Fibroblast of gingiva (primary cell): ENCODE measurements at regions not wholly inside any gene's neighbourhood (a gene's known extent, or its start where the extent isn't known, plus 50 kb on each side); places are given as distances from the start of the nearest gene placed in this dataset.

Source experiments
- DNase-seq: peaks from one replicate; pipeline ENCODE4 v3.0.0-alpha.2; 2011; ENCODE audit warnings: low read depth

DNA sequence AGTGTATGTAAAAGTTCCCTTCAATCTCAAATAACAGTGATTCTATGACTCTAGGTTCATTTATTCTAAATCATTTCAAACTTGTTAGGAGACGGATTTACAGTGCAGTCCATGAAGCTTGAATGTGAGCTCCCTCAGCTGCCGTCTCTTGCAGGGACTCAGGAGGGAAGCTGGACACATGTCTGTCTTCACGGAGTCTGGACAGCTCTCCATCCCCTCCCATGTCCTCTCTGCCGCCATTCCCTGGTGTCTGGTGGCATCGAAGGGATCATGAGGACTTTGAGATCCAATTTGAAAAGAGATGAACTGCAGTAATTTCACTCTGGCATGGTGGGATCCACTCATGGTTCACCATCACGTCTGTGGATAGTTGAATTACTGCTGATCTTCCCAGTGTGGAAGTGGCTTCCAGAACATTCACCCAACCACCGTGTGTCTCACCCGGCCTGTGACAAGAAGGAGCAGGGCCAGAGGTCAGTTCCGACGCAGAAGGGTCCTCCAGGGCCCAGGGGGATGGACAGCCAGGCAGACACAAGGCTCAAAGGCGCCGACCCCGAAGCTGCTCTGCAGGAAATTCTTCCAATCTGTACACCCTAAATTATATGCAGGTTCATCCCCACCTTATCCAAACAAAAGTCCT, 370.1 kb downstream of the THBS2 start:
- no peak for DNase-seq

DNA sequence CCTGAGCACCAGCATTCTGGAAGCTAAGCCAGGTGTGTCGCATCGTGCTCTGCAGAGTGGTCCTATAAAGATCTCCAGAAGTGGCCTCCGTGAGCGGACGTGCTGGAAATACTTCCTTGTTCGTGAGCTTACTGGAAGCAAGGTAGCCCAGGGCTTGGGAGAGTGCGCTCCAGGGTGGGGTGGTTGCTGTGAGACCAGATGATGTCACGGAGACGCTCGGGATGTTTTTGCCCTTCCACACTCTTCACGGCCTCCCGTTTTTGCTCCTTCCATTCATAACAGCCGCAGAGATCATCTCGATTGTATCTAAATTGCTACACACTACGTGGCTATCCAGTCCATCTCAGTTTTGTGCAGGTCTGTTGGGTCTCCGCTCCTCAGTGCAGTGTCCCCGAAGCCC, 373.4 kb downstream of the THBS2 start:
- no peak for DNase-seq

DNA sequence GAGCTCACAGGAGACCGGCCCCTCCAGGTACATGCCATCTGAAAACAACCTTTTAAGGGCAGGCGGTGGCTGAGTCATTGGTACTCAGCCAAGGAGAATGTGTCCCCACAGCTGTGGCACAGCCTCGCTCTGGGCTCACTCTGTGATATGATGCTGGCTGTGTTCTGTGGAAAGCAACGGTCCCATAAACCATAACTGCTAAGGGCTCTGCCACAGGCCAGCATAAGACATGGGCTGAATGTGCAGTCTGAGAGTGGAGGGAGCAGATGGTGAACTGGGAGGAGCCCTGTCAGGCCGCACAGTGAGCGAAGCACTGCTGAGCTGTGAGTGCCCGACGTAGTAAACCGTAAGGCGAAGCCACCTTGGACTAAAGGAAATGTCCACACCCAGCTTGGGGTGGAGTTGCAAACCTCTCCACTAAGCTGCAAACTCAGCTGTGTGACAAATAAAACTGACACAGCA, 375.8 kb downstream of the THBS2 start:
- no peak for DNase-seq

DNA sequence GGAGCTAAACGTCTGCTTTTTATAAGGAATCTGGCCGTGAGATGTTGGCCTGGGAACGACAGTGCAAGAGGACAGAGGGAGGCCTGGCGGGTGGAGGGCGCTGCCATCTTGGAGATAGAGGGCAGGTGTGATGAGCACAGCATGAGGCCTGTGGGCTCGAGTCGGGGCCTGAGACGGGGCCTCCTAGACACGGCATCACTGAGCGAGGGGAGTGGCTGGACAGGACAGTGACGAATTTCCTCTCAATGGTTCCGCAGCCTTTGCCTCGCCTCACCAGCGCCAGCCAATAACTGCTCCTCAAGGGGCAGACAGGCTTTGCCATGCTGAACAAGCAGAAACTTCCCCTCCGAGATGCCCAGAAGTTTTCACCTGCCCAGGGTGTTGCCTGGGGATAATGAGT, 376.7 kb downstream of the THBS2 start:
- no peak for DNase-seq

DNA sequence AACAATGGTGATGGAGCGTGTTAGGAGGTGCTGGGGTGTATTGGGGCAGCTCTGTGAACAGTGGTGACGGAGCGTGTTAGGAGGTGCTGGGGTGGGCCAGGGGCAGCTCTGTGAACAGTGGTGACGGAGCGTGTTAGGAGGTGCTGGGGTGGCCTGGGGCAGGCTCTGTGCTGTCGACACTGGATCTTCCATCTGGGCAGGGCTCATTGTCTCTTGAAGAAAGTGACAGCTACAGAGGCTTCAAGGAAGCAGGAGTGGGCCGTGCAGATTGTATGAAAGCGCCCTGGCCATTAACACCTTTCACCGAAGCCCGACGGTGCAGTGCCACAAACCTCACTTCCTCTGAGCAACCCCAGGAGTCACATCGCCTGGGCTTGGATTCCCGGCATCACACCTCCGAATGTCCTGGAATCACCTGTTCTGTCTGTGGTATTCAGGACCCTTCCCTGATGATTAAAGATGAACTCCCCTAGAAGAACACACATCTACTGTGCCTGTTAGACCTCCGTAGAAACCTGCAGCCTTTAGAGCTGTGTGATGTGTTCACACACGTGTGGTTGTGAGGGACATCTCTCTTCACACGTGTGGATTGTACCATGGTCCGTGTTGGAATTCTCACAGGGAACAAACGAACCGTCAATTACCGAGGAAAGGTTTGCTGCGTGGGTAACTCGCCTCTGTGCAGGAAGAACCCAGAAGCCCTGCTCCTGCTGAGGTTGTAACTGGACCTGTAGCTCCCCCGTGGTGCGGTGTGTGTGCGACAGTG, 377.7 kb downstream of the THBS2 start:
- no peak for DNase-seq

DNA sequence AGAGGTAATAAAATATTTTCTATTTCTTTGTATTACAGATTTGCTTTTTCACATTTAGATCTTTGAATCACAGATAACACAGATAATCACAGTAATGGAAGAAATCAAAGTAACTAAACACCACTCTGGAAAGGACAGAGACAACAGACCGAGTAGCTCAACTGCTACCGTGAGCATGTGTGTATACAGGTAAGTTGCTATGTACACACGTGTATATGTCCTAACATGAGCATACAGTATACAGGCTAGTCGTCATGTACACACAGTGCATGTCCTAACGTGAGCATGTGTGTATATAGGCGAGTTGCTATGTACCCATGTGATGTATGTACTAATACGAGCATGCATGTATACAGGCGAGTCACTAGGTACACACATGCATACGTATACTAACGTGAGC, 379.0 kb downstream of the THBS2 start:
- no peak for DNase-seq

DNA sequence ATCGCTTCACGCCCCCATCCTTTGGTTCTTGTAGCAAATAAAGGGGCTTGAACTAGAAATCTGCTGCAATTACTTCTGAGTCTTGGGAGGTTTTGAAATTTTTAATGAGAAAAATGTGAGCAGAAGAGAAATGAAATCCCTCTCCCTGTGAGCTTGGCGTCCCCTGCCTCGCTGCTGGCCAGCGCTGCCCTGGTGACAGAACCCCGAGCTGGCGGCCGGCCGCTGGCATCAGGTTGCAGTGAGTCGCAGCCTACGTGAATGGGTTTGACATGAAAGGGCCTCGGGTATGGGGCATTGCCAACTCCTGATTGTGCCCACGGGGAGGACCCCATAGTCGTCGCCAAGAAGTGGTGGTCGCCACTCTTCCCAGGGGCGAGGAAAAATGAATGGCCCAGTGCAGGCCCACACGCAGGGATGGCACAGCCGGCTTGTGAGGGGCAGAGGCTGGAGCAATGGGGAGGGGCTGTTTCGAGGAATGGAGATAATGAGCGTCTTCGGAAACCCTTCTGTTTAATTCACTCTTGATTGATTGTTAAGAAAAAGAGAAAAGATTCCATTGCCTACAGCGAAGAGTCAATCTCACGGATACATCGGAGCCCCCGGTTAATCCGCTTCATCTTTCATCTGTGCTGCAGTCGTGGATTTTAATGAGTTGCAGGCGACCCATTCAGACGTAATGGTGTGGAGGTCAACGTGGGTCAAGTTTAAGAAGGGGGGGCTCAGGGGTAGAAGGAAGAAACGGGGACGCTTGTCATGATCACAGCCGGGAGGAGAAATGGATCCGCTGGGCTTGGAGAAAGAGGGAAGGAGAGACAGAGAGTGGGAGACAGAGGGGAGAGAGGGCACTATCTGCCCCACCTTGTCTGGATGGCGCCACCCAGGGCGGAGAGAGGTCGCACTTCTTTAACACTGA, 380.1 kb downstream of the THBS2 start:
- DNase-seq: peak; percentile 40

DNA sequence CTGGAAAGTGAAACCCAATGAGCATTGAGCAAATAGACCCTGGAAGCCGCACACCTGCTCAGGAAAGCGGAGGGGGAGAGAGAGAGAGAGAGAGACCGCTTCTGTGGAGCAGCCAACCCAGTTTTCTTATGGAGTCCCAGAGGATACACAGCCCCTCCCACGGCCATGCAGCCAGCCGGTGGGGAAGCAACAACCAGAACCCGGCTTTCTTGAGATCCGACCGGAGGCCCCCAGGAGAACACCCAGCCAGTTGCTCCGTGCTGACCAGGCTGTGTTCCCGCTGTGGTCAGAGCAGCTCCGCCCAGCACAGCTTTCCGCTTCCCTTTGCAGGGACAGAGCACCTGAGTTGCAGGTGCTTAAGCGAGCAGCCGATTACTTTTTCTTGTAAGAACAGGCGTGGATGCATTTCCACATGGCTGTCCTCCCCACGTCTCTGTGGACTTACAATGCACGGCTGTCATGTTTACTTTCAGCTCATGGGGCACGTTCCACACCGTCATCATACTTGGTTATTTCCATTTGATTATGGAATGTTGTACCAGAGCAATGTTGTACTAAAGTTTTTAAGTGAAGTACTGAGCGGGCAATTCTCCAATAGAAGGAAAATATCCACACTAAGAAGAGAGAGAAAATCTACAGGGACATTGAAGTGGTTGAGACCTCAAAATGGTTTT, 381.9 kb downstream of the THBS2 start:
- no peak for DNase-seq

DNA sequence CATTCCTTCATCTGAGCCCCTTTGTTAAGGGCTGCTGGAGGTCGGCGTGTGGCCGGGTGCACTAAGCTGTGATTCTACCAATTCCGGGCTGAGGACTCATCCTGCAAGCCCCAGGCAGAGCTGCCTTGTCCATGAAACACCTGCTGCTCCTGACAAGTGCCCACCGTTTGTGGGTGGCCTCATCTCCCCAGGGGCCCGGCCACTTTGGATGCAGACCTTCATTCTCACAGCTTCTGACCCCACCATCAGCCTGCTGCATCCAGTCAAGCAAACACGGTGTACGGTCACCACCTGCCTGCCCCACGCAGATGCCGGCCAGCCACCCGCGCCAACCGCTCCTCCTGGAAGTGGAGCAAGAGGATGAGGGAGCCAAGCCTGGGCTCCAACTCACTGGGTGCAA, 382.7 kb downstream of the THBS2 start:
- DNase-seq: no peak

DNA sequence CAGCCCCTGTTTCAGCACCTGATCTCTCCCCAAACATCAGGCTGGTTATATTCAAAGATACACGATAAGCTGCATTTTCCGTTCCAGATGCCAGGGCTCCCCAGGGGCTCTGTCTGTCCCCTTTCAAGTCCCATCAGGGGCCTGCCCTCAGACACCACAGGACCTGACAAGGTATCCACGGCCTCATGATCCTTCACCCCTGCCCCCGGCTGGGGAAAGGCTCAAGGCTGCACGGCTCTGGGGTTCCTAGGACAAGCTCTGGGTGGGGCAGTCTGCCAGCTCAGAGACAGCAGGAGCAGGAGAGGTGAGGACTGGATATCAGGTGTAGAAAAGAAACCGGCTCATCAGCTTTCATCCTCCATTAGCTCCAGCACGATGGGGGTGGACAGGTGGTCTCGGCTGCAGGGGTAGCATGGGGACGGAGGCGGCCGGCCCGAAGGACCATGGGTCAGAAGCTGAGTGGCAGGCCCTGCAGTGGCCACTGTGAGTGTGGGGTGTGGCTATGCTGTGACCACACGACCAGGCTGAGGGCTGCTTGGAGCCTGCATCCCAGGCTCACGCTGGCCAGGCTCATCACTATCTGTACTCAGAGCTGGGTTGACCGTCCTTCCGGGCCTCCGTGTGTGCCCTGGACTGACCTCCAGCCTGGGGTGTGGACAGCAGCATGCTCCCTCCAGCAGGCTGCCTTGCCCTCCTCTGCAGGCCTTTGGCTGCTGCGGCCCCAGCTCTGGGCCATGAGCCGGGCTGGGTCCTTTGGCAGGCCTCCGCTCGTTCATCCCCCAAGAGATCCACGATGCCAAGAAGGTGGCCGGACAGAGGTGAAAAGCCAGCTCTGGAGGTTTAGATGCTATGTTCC, 386.2 kb downstream of the THBS2 start:
- no peak for DNase-seq

DNA sequence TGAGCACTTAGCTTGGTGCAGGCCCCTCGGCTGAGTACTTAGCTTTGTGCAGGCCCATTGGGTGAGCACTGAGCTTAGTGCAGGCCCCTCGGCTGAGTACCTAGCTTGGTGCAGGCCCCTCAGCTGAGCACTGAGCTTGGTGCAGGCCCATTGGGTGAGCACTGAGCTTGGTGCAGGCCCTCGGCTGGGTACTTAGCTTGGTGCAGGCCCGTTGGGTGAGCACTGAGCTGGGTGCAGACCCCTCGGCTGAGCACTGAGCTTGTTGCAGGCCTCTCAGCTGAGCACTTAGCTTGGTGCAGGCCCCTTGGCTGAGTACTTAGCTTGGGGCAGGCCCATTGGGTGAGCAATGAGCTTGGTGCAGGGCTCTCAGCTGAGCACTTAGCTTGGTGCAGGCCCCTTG, 387.1 kb downstream of the THBS2 start:
- DNase-seq: no peak

DNA sequence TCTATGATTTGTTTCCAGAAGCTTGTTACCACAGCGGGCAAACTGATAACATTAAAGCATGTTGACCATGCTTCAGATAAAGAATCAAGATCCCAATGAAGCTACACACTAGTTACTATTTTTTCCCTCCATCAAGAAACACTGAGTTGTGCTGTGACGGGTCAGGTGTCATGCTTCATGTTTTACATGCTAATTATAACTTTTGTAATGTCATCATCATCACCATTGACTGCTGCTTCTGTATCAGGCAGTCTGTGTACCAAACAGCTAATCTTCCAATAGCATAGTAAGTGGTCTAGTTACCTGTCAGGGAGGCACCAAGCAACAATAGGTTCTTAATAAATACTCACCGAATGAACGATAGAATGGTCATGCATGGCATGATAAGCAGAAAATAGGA, 388.1 kb downstream of the THBS2 start:
- DNase-seq: no peak

DNA sequence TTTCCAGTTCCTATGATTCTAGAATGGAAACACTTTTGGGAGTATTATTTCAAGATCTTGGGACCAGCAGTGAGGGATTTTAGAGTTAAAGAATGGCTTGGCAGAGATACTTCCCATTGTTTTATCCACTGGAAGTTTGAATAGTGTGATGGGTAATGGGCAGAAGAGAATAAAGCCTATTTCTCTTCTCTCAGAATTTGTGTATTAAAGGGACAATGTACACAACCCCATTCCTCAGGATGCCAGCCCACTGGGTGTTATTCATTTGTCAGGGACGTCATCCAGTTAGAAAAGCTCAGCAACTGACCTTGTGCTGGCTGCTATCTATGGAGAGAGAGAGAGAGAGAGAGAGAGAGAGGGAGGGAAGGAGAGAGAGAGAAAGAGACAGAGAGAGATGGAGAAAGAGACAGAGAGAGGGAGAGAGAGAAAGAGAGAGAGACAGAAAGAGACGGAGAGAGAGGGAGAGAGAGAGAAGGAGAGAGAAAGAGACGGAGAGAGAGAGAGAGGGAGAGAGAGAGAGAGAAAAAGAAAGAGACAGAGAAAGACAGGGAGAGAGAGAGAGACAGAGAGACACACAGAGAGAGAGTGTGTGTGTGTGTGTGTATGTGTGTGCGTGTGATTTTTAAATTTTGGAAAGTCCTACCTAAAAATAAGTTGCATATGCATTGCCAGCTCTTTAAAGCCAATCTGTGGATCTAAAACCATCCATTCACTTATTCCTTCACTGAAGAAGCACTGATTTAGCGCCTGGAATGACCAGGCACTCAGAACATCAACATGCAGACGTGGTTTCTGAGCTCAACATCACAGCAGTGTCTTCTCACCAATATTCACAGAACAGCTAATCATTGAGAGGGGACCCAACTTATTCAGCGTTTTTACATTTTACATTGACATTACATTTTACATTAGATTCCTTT, 388.8 kb downstream of the THBS2 start:
- DNase-seq: no peak

DNA sequence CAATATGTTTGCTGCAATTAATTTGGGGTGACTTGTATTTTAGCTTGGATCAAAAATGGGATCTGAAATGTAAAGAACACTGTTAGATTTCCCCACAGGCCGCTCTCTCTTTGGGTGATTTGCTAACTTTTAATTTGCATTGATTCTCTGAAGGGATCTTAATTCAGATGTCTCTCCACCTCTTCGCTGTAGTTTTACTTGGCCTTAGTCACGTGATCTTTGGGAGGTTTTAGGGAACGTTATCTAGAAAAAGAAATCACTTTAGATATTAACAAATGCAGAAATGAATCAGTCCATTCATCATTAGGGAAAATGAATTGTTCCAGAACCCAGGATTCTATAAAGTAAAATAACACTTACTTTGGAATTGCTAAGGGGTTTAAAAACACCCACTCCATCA, 390.2 kb downstream of the THBS2 start:
- DNase-seq: no peak

DNA sequence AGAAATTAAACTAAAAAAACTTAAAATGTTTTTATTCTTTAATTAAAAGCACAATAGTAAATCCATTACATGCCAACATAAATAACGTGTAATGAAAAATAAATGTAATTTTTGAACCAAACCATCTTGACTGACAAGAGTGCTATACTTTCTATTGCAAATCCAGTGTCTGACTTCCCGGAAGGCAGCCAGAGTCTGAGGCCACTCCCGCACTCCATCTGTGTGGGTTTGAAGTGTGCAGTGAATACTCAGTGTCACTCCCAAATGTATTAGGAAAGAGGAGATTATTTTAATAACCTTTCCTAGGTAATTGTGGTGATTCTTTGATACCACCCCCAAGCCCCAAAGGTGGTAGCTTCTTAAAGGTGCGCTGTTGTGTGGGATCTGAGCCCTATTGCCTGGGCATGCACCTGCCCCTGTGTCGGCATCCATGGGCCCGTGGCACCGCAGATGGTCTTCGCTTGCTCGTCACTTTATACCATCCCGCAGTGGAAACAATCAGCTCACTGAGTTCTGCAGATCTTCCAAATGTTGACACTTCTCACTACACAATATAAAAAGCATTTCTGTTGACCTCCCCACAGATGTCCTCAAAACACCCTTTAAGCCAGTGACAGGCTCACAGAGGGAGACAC, 391.2 kb downstream of the THBS2 start:
- no peak for DNase-seq

DNA sequence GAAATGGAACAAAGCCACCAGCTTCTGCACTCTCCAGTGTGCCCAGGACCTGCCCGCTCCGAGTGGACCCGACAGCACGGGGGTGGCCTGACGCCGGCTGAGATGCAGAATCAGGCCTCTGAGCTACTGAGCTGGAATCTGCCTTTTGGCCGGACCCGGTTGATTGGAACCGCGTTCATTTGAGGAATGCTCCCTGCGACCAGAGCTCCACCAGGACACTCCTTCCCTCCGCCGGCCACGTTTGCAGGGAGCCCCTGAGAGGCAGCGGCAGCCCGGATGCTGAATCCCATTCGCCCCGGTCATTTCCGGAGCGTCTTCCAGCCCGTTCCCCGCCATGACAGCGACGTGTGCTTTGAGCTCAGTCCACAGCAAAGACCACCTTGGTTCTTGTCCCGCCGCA, 392.7 kb downstream of the THBS2 start:
- DNase-seq: no peak

DNA sequence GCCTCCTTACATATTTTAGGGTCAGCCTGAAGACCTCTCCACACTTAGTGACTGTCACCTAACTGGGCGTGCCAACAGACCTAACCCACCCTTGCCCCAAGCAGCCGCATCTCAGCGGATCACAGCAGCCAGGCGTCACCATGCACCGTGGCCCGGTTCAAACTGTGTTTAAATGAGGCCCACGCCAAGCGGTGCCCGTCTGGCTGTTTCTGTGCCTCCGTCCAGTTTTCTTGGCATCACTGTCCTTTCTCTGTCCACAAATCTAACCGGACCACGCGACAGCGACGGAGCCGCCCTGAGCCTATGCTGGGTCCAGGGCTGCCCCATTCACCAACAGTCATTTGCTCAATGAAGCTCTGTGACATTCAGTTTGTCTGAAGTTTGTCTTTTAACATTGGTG, 393.3 kb downstream of the THBS2 start:
- no peak for DNase-seq

DNA sequence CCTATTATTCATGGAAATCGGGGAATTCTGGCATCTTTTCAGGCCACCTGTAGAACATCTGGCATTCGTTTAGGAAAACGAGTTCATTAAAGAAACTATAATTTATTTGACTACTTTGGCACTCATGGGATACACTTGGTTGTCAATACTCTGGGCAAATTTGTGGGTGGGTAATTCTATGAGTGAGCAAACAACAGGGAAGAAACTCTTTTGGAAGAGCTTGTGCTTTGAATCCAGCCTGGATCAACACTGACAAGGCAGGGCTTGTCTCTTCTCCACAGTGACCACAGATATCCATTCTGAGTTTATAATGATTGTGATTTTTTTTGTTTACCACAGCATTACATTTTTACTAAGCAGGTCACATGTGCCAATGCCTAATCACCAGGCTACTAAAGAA, 394.7 kb downstream of the THBS2 start:
- DNase-seq: no peak

DNA sequence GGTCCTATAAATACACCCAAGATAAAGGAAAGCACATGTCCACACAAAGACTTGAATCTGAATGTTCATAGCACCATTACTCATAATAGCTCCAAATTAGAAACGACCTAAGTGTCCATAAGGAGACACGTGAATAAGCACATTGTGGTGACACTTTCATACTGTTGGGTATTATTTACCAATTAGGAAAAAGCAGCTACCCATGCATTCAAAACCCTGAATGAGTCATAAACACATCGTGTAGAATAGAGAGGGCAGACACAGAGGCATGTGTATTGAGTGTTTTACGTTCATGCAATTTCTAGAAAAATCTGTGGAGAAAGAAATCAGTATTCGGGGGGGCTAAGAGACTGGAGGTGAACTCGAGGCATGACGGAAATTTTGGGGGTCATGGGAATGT, 396.7 kb downstream of the THBS2 start:
- no peak for DNase-seq
